ENCODE measurements at regions not wholly inside any gene's neighbourhood (a gene's known extent, or its start where the extent isn't known, plus 50 kb on each side); places are given as distances from the start of the nearest gene placed in this dataset.

DNA sequence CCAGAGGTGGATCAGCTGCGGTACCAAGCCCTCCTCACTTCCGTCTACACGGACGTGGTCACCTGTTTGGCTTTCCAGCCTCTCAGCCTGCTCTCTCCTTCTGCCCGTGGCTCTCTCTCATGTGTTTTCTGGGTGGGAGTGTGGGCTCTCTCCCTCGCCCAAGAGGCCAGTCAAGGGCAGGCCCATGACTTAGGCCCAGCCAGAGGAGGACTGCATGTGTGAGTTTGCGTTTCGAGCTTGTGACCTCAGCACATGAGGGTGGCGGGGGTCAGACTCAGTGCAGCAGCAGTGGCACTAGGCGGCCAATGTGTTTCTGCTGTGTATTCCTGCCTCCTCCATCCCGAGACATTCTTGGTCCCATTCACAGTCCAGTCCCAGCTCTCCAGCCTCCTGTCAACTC, 82.5 kb upstream of the SMIM23 start:
- TF ChIP-seq, protein P1, sequence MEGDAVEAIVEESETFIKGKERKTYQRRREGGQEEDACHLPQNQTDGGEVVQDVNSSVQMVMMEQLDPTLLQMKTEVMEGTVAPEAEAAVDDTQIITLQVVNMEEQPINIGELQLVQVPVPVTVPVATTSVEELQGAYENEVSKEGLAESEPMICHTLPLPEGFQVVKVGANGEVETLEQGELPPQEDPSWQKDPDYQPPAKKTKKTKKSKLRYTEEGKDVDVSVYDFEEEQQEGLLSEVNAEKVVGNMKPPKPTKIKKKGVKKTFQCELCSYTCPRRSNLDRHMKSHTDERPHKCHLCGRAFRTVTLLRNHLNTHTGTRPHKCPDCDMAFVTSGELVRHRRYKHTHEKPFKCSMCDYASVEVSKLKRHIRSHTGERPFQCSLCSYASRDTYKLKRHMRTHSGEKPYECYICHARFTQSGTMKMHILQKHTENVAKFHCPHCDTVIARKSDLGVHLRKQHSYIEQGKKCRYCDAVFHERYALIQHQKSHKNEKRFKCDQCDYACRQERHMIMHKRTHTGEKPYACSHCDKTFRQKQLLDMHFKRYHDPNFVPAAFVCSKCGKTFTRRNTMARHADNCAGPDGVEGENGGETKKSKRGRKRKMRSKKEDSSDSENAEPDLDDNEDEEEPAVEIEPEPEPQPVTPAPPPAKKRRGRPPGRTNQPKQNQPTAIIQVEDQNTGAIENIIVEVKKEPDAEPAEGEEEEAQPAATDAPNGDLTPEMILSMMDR (IDR thresholded peaks at IDR 0.05 in 4 of 5, conservative IDR thresholded peaks at IDR 0.05 in 1 of 5), result no peak
- TF ChIP-seq POLR2A (IDR thresholded peaks at IDR 0.05), result no peak

Measured in gastrocnemius medialis (tissue), 4 donors.